ENCODE measurements at regions not wholly inside any gene's neighbourhood (a gene's known extent, or its start where the extent isn't known, plus 50 kb on each side); places are given as distances from the start of the nearest gene placed in this dataset.

GRCh38 chr4:81528979-81529378 lies 57.3 kb upstream of the RASGEF1B start:
- TF ChIP-seq CTCF (IDR thresholded peaks at IDR 0.05) (no peak), ZFX (IDR thresholded peaks at IDR 0.05; ENCODE audit: borderline replicate concordance) (no peak)
- H3K27ac ChIP-seq, result no peak overlapping the region

GRCh38 chr4:81528200-81528599 lies 56.5 kb upstream of the RASGEF1B start:
- TF ChIP-seq ZFX (IDR thresholded peaks at IDR 0.05; ENCODE audit: borderline replicate concordance) (no peak), CTCF (IDR thresholded peaks at IDR 0.05) (no peak)
- H3K27ac ChIP-seq, result no peak overlapping the region

GRCh38 chr4:81527709-81528108 lies 56.0 kb upstream of the RASGEF1B start:
- H3K27ac ChIP-seq, result no peak overlapping the region
- TF ChIP-seq CTCF (IDR thresholded peaks at IDR 0.05), result no peak
- TF ChIP-seq ZFX (IDR thresholded peaks at IDR 0.05; ENCODE audit: borderline replicate concordance), result no peak

- TF ChIP-seq CTCF (IDR thresholded peaks at IDR 0.05) (no peak), ZFX (IDR thresholded peaks at IDR 0.05; ENCODE audit: borderline replicate concordance) (no peak)
- no peak overlapping the region for H3K27ac ChIP-seq
Observed at GRCh38 chr4:81527115-81527514, 55.4 kb upstream of the RASGEF1B start.

- H3K27ac ChIP-seq, result no peak overlapping the region
- no peak for TF ChIP-seq ZFX (IDR thresholded peaks at IDR 0.05; ENCODE audit: borderline replicate concordance)
- no peak for TF ChIP-seq CTCF (IDR thresholded peaks at IDR 0.05)
Observed at GRCh38 chr4:81526706-81527105, 55.0 kb upstream of the RASGEF1B start.

- no peak overlapping the region for H3K27ac ChIP-seq
- no peak for TF ChIP-seq ZFX (IDR thresholded peaks at IDR 0.05; ENCODE audit: borderline replicate concordance)
- no peak for TF ChIP-seq CTCF (IDR thresholded peaks at IDR 0.05)
Observed at GRCh38 chr4:81523672-81524327, 52.1 kb upstream of the RASGEF1B start.

GRCh38 chr4:81522711-81523110 lies 51.0 kb upstream of the RASGEF1B start:
- TF ChIP-seq ZFX (IDR thresholded peaks at IDR 0.05; ENCODE audit: borderline replicate concordance) (no peak), CTCF (IDR thresholded peaks at IDR 0.05) (no peak)

More at GRCh38 chr4:81522711-81523110, 51.0 kb upstream of the RASGEF1B start:
- H3K27ac ChIP-seq, result no peak overlapping the region

Data from 22Rv1 (cell line).